HEK293T (cell line): ENCODE measurements at regions not wholly inside any gene's neighbourhood (a gene's known extent, or its start where the extent isn't known, plus 50 kb on each side); places are given as distances from the start of the nearest gene placed in this dataset.

ENCODE experiments used
- CTCF ChIA-PET: fragments of 350-600 bp; formaldehyde crosslinking; extraction: SDS; loops from one replicate; lab custom pipeline; 2021; ENCODE audit warnings: antibody characterized with exemption, inconsistent platforms; lab: Yijun Ruan, JAX
- POLR2A ChIA-PET: fragments of 350-600 bp; formaldehyde crosslinking; extraction: SDS; loops from one replicate; lab custom pipeline; 2020; ENCODE audit warnings: antibody characterized with exemption, inconsistent platforms; lab: Yijun Ruan, JAX
- DNase-seq: peaks from one replicate; pipeline ENCODE4 v3.0.0; 2012; ENCODE audit warnings: mixed read lengths; ENCODE audit errors: extremely low spot score
- ARNT ChIP-seq: fragments of 450-650 bp; IDR thresholded peaks from 2 replicates; pipeline ENCODE4 v1.6.1; 2017; ENCODE audit warnings: mild to moderate bottlenecking
- BHLHE40 ChIP-seq: fragments of 450-650 bp; IDR thresholded peaks from 2 replicates; pipeline ENCODE4 v1.6.1; 2016; ENCODE audit warnings: mild to moderate bottlenecking, moderate library complexity, borderline replicate concordance
- CTBP1 ChIP-seq: fragments of 450-650 bp; IDR thresholded peaks from 2 replicates; pipeline ENCODE4 v1.6.1; 2016; ENCODE audit warnings: borderline replicate concordance
- ELF4 ChIP-seq: fragments of 450-650 bp; IDR thresholded peaks from 2 replicates; pipeline ENCODE4 v1.6.1; 2017; ENCODE audit warnings: antibody characterized with exemption
- FOXA1 ChIP-seq: fragments of 450-650 bp; IDR thresholded peaks from 2 replicates; pipeline ENCODE4 v1.6.1; 2016; ENCODE audit warnings: mild to moderate bottlenecking
- FOXK2 ChIP-seq: fragments of 450-650 bp; IDR thresholded peaks from 2 replicates; pipeline ENCODE4 v1.6.1; 2016; ENCODE audit warnings: mild to moderate bottlenecking
- FOXM1 ChIP-seq: fragments of 450-650 bp; IDR thresholded peaks from 2 replicates; pipeline ENCODE4 v1.6.1; 2017; ENCODE audit warnings: mild to moderate bottlenecking, borderline replicate concordance
- HDGF ChIP-seq: fragments of 450-650 bp; IDR thresholded peaks from 2 replicates; pipeline ENCODE4 v1.6.1; 2017; ENCODE audit warnings: antibody characterized with exemption, borderline replicate concordance
- L3MBTL2 ChIP-seq: fragments of 450-650 bp; conservative IDR thresholded peaks from 2 replicates; pipeline ENCODE4 v1.6.1; 2016; ENCODE audit warnings: mild to moderate bottlenecking
- LEF1 ChIP-seq: fragments of 450-650 bp; IDR thresholded peaks from 2 replicates; pipeline ENCODE4 v1.6.1; 2017; ENCODE audit warnings: mild to moderate bottlenecking, borderline replicate concordance
- NFRKB ChIP-seq: fragments of 450-650 bp; IDR thresholded peaks from 2 replicates; pipeline ENCODE4 v1.6.1; 2016; ENCODE audit warnings: mild to moderate bottlenecking, moderate library complexity
- PKNOX1 ChIP-seq: fragments of 450-650 bp; IDR thresholded peaks from 2 replicates; pipeline ENCODE4 v1.6.1; 2016
- SP1 ChIP-seq: fragments of 450-650 bp; IDR thresholded peaks from 2 replicates; pipeline ENCODE4 v1.6.1; 2017
- SUZ12 ChIP-seq: fragments of 450-650 bp; IDR thresholded peaks from 2 replicates; pipeline ENCODE4 v1.6.1; 2016; ENCODE audit warnings: mild to moderate bottlenecking
- TARDBP ChIP-seq: fragments of 450-650 bp; IDR thresholded peaks from 2 replicates; pipeline ENCODE4 v1.6.1; 2016
- ZNF384 ChIP-seq: fragments of 450-650 bp; IDR thresholded peaks from 2 replicates; pipeline ENCODE4 v1.6.1; 2016

DNA sequence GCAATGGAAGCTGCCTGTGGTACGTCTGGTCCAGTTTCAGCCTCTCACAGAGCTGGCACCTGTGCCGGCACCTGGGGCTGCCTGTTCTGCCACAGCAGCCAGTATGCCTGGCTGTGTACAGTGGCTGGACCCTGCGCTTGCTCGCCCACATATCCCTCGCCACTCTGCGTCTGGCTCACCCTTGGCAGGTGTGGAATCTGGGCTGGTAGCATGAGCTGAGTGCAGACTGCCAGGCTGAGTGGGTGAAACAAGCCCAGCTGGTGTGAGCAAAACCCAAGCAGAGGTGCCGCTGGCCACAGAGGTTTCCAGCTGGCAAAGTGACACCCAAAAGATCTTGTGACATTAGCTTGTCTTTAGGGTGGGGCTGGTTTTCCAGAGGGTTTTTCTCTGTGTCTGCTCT is 80.7 kb downstream of the ING1 start:
- POLR2A ChIA-PET = no interaction called here
- CTCF ChIA-PET = interaction anchor here (0.6 kb wide), 1 partner anchor 26 kb away, joined by 3 read pairs; no protein-coding TSS in a partner anchor
- DNase-seq = no peak

DNA sequence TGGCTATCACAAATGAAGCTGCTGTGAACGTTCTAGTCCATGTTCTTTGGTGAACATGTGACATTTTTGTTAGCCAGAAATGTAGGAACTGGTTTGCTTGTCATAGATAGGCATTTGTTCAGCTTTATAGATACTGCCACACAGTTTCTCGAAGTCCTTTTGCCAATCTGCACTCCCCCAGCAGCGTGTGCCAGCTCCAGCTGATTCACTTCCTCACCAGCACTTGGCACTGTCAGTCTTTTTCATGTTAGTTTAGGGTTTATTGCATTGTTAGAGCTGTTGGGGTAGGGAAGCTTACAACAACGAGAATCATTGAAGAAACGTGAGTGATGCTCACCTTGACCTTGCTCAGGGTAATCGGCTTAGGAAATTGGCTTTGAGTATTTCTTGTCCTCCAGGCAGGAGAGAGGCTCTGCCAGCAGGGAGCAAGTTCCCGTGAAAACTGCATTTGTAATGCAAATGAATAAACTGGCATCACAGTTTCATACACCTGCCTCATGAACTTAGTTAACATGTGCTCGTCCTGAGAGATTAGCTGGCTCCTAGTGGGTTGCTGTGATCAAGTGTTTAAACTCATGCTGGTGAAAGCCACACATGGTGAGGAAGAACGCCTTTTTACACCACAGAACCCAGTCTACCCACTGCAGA is 83.9 kb downstream of the ING1 start:
- ChIA-PET POLR2A (no interaction called here), CTCF (interaction anchor here (0.6 kb wide), 1 partner anchor 14 kb away, joined by 3 read pairs; no protein-coding TSS in a partner anchor)
- DNase-seq = no peak
- no peak for TF ChIP-seq SUZ12
- no peak for TF ChIP-seq NFRKB
- no peak for TF ChIP-seq ELF4
- no peak for TF ChIP-seq FOXA1
- TF ChIP-seq L3MBTL2 = no peak
- TF ChIP-seq FOXM1 = no peak
- no peak for TF ChIP-seq TARDBP
- TF ChIP-seq PKNOX1 = no peak
- TF ChIP-seq ZNF384 = no peak

More for the DNA sequence above, 80.7 kb downstream of the ING1 start:
- TF ChIP-seq ELF4 (no peak), HDGF (no peak), SP1 (no peak), BHLHE40 (no peak), NFRKB (no peak), TARDBP (no peak), FOXA1 (no peak), CTBP1 (no peak)

DNA sequence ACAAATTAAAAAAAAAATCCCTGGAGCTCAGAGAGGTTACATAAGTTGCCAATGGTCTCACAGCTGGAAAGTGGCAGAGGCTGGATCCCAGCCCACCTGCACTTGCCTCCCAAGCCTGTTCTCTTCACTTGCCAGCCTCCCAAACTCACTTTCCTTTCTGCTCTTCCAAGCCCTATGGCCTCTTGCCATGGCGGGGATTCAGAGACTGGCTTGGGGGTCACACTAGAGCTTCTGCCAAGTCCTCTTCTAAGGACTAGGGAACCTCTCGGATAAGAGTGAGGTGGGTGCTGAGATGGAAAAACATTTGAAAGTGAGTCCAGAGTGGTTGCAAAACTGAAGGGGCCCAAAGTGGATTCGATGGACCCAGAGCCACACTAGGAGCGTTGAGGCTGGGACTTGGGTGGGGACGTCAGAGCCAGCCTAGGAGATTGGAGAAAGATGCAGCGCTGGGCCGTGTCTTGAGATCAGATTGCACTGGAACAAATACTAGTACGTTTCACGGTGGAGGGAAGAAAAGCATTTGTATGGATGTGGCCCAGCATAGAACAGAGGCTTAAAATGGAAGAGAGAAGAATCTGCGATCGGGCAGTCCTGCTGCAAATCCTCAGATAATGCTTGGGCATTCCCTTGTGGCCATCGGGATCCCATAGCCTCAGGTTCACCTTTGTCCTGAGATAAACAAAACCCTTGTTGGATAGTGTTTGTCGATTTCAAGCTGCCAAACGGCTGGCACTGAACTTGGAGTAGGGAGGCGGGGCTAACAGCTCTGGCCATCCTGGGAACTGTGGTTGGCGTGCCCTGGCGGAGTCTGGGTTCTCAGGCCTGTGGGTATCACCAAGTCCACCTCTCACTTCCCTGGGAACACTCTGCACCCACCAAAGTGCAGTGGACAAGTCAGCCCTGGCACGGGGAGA is 84.8 kb downstream of the ING1 start:
- no peak for DNase-seq
- TF ChIP-seq L3MBTL2 = no peak
- no peak for TF ChIP-seq ZNF384
- no peak for TF ChIP-seq ELF4
- no peak for TF ChIP-seq SUZ12
- TF ChIP-seq NFRKB = no peak
- no peak for TF ChIP-seq FOXA1
- no peak for TF ChIP-seq PKNOX1
- TF ChIP-seq BHLHE40 = no peak
- no peak for TF ChIP-seq FOXK2
- TF ChIP-seq HDGF = no peak
- no peak for TF ChIP-seq FOXM1
- TF ChIP-seq ARNT = no peak
- TF ChIP-seq LEF1 = no peak
- POLR2A ChIA-PET = no interaction called here
- CTCF ChIA-PET = interaction anchor here (0.6 kb wide), 1 partner anchor 13 kb away, joined by 3 read pairs; no protein-coding TSS in a partner anchor

DNA sequence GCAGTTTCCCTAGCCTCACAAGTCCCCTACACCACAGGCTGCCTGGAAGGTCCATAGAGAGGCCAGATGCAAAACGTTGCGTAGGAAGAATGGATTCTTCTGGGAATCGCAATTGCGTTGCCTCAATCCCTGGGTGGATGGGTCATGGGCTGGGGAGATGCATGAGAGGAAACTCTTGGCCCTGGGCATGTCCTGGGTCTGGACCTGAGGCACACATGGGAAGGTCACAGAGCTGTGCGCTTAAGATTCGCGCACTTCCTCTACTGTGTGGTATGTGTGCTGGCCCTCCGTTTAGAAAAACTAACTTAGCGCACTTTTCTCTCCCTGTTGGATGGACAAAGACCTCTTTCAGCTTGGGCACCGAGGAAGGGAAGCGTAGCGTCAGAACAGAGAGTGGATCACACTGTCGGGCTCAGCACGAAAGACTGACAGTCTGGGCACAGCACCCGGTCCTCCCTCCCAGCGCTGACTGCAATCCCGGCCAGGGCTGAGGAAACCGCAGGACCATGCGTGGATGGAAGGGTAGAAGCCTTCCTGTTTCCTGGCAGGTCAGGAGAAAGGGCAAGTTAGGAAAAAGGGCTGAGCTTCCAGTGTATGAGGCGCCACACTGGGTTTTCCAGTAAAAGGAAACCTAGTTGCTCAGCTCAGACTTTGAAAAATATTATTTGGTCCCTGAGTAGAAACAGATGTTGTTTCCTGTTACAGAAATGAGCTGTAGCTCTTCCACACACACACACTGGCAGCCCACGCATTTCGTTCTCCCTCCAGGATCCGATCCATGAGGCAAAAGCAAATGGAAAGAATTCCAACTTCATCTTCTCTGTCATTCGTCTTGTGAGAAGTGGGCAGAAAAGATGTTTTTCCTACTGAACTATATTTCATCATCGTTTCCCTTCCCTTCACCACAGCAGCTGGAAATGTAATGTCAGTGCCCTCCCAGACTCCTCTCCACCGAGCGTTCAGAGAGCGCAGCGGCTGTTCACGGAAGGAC is 86.0 kb downstream of the ING1 start:
- ChIA-PET POLR2A (no interaction called here), CTCF (no interaction called here)
- DNase-seq = no peak
- no peak for TF ChIP-seq SP1
- no peak for TF ChIP-seq FOXA1
- no peak for TF ChIP-seq HDGF
- no peak for TF ChIP-seq BHLHE40
- no peak for TF ChIP-seq CTBP1
- no peak for TF ChIP-seq TARDBP

GRCh38 chr13:110801044-110801443 is 87.5 kb downstream of the ING1 start:
- no peak for DNase-seq
- ChIA-PET POLR2A (no interaction called here), CTCF (no interaction called here)
- TF ChIP-seq ZNF384 = no peak
- no peak for TF ChIP-seq CTBP1
- no peak for TF ChIP-seq L3MBTL2
- TF ChIP-seq NFRKB = no peak
- no peak for TF ChIP-seq TARDBP
- no peak for TF ChIP-seq FOXM1
- no peak for TF ChIP-seq ELF4

DNA sequence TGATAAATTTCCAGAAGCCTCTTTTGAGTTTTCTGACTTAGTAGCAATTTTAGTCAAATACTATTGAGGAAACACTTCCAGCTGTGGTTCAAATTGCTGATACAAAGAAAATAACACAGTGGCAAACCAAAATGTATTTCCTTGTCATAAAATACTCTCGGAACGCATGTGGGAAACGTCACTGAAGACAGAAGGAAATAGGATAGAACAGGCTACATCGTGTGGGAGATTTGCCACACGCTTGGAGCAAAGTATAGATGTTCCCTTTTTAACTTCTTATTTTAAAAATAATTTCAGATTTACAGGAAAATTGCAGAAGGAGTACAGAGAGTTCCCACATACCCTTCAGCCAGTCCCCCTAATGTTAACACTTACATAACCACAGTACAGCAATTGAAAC is 88.8 kb downstream of the ING1 start:
- POLR2A ChIA-PET = no interaction called here

More for the DNA sequence above, 88.8 kb downstream of the ING1 start:
- TF ChIP-seq BHLHE40 = no peak
- no peak for TF ChIP-seq SUZ12
- TF ChIP-seq ARNT = no peak
- no peak for TF ChIP-seq FOXM1
- no peak for DNase-seq
- CTCF ChIA-PET = no interaction called here
